Ramos (cell line): ENCODE measurements at regions not wholly inside any gene's neighbourhood (a gene's known extent, or its start where the extent isn't known, plus 50 kb on each side); places are given as distances from the start of the nearest gene placed in this dataset.

Experiments used
- in situ Hi-C: fragments of 300-500 bp; cut with MboI; formaldehyde crosslinking; loops from one replicate; pipeline ENCODE4 v1.14.3; 2022; ENCODE audit warnings: low sequenced_read_pairs; ENCODE audit not compliant: unreplicated experiment

- in situ Hi-C loops, result loop anchor here (25.0 kb wide), 1 partner anchor 596 kb away; no protein-coding TSS in a partner anchor
These were observed 336.0 kb upstream of the NR5A2 start for GRCh38 chr1:199691540-199691939.

DNA sequence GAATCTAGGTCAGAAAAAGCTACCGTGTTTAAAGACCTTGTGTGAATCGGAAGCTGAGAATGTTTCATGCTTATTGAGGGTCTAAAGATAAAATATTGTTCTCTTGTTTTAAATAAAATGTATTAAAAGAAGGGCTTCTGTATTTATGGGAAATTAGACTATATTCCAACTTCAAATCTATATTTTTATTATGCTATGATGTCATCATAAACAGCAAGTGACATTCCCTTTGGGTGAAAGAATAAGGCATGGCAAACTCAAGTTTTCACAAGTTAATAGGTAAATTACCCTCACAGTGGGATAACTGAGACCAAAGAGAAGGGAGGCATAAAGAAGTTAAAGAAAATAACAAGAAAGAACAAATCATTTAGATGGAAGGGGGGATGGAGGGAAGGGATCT, 333.8 kb upstream of the NR5A2 start:
- in situ Hi-C loops, result loop anchor here (25.0 kb wide), 1 partner anchor 594 kb away; no protein-coding TSS in a partner anchor

DNA sequence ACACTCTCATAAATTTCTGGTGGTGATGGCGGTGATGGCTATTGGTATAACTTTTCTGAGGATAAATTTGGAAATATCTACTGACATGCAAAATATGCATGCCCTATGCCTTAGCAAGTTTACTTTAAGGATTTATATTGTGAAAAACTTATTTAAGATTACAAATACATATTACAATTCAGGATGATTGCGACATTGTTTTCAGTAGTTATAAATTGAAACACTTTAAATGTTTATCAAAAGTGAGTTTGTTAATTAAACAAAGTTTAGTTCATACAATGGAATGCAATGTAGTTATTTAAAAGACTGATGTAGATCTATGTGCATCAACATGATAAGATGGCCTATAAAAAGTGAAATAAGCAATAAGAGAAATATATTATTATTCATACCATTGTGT, 331.3 kb upstream of the NR5A2 start:
- in situ Hi-C loops, result loop anchor here (25.0 kb wide), 1 partner anchor 591 kb away; no protein-coding TSS in a partner anchor

- in situ Hi-C loops, result loop anchor here (25.0 kb wide), 1 partner anchor 589 kb away; no protein-coding TSS in a partner anchor
These were observed 329.3 kb upstream of the NR5A2 start for GRCh38 chr1:199698222-199698621.

DNA sequence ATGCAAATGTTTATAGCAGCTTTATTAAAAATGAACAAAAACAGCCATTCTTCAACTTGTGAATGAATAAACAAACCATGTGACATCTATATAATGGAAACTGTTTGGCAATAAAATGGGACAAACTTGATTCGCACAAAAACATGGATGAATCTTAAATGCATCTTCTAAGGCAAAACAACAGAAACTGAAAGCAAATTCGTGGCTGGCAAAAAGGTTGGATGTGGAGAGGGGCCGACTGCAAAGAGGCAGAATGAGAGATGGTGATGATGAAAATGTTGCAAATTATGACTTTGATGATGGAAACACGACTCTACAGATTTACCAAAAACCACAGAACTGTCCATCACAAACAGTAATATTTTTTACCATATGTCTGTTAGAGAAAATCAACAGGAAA, 327.0 kb upstream of the NR5A2 start:
- in situ Hi-C loops, result no loop called here

GRCh38 chr1:199701726-199702125, 325.8 kb upstream of the NR5A2 start:
- in situ Hi-C loops, result no loop called here

GRCh38 chr1:199704231-199704630, 323.3 kb upstream of the NR5A2 start:
- in situ Hi-C loops, result no loop called here

- in situ Hi-C loops, result no loop called here
These were observed 321.7 kb upstream of the NR5A2 start for GRCh38 chr1:199705825-199706224.

GRCh38 chr1:199706826-199707606, 320.5 kb upstream of the NR5A2 start:
- in situ Hi-C loops, result no loop called here

DNA sequence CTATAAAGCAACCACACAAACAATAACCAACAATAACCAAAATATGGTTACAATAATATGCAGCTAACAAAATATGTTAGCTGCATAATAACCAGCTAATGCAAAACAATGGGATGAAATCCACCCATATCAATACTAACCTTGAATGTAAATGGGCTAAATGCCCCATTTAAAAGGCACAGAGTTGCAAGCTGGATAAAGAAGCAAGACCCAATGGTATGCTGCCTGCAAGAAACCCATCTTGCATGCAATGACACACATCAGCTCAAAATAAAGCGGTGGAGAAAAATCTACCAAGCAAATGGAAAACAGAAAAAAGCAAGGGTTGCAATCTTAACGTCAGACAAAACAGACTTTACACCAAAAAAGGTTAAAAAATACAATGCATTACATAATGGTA, 316.5 kb upstream of the NR5A2 start:
- in situ Hi-C loops, result no loop called here

DNA sequence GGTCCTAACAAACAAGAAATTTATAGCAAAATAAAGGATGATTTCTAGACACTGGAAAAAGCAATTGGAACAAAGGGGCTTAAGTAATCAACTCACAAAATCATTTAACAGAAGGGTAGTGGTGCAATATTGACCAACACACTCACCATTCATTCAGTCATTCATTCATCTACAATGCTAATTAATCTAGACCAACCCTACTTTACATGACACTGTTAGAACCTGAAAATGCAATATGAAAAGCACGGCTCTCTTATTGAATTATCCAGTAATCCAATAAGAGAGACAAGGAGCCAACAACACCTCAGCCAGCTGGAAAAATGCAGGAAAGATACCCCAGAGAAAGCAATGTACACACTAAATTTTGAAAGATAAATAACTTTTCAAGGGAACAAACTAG, 310.8 kb upstream of the NR5A2 start:
- in situ Hi-C loops, result no loop called here

DNA sequence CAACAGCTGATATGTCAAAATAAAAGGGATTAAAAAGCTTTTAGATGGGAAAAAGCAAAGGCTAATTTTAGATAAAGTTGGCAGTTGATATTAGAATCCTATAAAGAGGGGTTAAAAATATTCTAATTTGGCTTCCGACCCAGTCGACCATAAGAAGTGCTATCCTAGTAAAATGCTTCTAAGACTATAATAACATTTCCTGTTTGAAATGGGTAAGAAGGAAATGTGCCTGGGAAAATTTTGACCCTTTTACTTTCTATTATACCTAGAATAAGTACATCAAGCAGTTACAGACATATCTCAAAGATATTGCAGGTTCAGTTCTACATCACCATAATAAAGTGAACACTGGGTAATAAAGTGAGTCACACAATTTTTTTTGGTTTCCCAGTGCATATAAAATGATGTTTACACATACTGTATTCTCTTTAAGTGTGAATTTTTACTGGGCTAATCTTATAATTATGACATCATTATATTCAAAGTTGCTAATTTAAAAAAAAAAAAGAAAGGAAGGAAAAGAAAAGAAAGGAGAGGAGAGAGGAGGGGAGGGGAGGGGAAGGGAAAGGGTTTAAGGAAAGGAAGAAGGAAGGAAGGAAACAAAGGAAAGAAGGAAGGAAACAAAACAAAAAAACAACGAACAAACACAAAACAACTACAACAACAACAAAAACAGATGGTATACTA, 308.2 kb upstream of the NR5A2 start:
- in situ Hi-C loops, result no loop called here

DNA sequence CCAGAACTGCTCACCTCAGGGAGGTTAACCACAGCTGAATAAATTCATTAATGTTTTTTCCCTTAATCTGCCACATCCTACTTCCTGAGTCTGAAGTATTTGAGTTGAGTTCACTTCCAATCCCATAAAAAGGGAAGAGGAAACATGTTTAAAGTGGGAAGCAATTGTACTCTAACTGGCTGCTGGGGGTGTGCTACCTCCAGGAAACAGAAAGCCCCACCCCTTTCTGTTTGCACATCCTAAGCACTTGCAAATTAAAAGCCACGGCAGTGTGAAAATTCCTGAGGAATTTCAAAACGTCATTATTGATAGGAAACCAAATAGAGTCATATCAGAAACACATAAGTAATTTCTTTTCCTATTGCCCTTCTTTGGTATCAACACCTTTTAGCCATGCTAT, 307.0 kb upstream of the NR5A2 start:
- in situ Hi-C loops, result no loop called here

DNA sequence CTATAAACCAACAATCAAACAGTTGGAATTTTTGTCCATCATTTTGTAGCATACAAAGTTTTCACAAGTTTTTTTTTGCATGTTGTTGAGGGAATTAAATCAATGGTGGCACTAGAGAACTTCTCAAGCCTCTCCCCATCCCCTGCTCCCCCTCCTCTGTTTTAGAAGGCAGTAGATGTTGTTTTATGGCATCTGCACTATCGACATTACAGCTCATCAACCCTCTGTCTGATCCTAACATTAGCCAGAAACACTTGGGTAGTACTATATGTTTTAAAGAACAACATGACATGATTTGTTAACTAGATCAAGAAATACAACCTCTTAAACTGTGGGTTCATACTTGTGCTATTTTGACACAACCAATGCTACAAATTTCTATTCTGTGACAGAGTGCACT, 306.5 kb upstream of the NR5A2 start:
- in situ Hi-C loops, result no loop called here

GRCh38 chr1:199723250-199723956, 304.1 kb upstream of the NR5A2 start:
- in situ Hi-C loops, result no loop called here

- in situ Hi-C loops, result no loop called here
These were observed 303.5 kb upstream of the NR5A2 start for GRCh38 chr1:199724049-199724448.

DNA sequence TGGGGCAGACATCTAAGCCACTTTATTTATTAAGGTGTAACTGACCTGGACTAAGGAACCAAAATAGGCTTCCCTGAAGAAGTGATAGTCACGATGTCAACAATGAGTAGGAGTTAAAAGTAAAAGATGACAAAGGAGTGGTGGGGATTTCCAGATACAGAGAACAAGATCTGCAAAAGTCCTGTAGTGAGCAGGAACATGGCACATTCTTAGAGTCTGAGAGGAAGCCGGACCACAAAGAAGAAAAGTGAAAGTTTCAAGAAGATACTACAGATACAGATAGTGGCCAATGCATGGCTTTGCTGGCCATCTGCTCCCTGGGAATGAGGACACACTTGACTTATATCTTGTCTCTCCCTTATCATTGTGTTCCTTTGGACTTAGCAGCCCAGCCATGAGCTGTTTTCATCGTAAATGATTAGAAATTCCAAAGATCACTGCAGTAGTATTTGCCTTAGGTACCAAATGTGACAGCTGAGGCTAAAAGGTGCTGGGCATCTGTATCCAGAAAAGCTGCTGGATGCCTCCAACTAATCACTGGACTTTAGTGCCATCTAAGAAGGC, 302.4 kb upstream of the NR5A2 start:
- in situ Hi-C loops, result no loop called here

DNA sequence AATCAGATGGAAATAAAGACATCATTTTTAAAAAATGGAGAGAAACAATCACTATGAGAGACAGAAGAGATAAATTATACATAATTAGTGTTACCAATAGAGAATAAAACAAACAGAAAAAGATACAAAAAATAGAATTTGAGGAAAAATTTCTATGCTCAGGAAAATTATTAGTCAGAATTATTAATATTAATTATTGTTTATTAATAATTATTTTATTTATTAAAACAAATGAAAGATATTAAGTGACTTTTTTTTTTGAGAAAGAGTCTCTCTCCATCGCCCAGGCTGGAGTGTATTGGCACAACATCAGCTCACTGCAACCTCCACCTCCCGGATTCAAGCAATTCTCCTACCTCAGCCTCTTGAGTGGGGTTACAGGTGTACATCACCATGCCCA, 299.8 kb upstream of the NR5A2 start:
- in situ Hi-C loops, result no loop called here

DNA sequence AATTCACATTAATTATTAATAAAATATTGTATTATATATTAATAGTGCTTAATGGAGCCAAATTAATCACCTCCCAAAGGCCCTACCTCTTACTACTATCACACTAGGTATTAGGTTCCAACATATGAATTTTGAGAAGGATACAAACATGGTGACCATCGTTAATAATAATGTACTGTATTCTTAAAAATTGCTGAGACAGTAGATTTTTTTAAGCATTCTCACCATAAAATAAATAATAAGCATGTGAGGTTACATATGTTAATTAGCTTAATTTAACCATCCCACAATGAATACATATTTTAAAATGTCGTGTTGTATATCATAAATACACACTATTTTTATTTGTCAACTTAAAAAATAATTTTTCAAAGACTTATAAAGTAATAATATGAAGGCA, 299.2 kb upstream of the NR5A2 start:
- in situ Hi-C loops, result no loop called here

DNA sequence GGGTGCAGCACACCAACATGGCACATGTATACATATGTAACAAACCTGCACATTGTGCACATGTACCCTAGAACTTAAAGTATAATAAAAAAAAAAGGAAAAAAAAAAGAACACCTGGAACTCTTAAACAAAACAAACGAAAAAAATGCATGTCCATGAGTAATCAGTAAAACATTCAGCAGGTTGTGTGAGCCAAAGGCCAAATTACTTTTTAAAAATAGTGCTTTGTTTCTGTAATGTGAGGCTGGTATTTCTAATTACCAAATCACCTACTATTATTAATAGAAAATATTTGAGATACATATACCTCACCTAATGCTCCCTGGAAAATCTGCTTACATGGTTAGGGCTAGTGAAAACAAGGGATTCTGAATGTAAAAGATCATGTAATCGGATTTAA, 294.4 kb upstream of the NR5A2 start:
- in situ Hi-C loops, result no loop called here

DNA sequence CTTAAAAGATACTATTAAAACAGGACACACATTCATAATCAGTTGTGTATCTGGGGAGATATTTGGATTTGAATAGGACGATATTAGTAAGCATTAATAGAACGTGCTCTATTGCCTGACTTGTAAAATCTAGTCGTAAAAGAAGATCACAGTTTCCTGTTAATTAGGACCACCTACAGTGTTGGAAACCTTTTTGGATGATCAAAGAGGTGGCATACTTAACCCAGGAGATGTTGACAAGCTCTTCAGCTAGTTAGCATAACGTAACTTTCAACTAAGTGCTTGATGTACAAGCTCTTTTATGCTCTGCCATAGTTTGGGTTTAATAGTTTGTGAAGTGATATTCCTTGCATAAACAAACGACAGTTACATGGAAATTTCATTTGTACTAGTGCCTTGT, 293.3 kb upstream of the NR5A2 start:
- in situ Hi-C loops, result no loop called here
